ENCODE measurements at regions not wholly inside any gene's neighbourhood (a gene's known extent, or its start where the extent isn't known, plus 50 kb on each side); places are given as distances from the start of the nearest gene placed in this dataset.
"Not testable (repeated sequence)": the region's sequence is repeated elsewhere in the genome, so short reads cannot be mapped to it uniquely, and the experiment has no call there.

GRCh38 chr1:189644156-189644555, 833.5 kb downstream of the BRINP3 start:
- H3K4me3 ChIP-seq (ENCODE audit: low read length); H3K36me3 ChIP-seq (ENCODE audit: insufficient read depth, low read length); H3K27me3 ChIP-seq (ENCODE audit: insufficient read depth, low read depth, low read length); H3F3A ChIP-seq (ENCODE audit: insufficient read depth, low read length, poor library complexity, severe bottlenecking); H3K4me2 ChIP-seq (ENCODE audit: low read length); H2AFZ ChIP-seq (ENCODE audit: low read depth, low read length); H3K9ac ChIP-seq (ENCODE audit: low read length); H3K9me2 ChIP-seq (ENCODE audit: insufficient read depth, low read length); H3K27ac ChIP-seq (ENCODE audit: low read length); H3K79me2 ChIP-seq (replicated peaks; ENCODE audit: insufficient read depth, low read length); H3K9me3 ChIP-seq (ENCODE audit: low read length); H4K20me1 ChIP-seq (ENCODE audit: insufficient read depth): not testable (repeated sequence)

- TF ChIP-seq TAF1 (IDR thresholded peaks at IDR 0.05; ENCODE audit: low read depth) (no peak), REST (IDR thresholded peaks at IDR 0.05; ENCODE audit: borderline replicate concordance) (no peak), EP300 (conservative IDR thresholded peaks at IDR 0.05; ENCODE audit: poor library complexity, severe bottlenecking) (no peak), RAD21 (conservative IDR thresholded peaks at IDR 0.05) (no peak), SMC3 (conservative IDR thresholded peaks at IDR 0.05; ENCODE audit: poor library complexity) (no peak), POLR2AphosphoS5 (IDR thresholded peaks at IDR 0.05) (no peak), CTCF (IDR thresholded peaks at IDR 0.05; ENCODE audit: poor library complexity, severe bottlenecking) (no peak), MXI1 (conservative IDR thresholded peaks at IDR 0.05; ENCODE audit: poor library complexity, severe bottlenecking) (no peak), EZH2 (IDR thresholded peaks at IDR 0.05; ENCODE audit: borderline replicate concordance, insufficient read depth, low read length, poor library complexity, severe bottlenecking) (no peak)
- no peaks in the 10 kb centered on the region for H4K20me1 ChIP-seq (ENCODE audit: insufficient read depth)
Measured at GRCh38 chr1:189644970-189645369, 832.7 kb downstream of the BRINP3 start.

GRCh38 chr1:189646066-189646465, 831.6 kb downstream of the BRINP3 start:
- no peak overlapping the region for H3K27ac ChIP-seq (ENCODE audit: low read length)
- no peaks in the 10 kb centered on the region for H3K36me3 ChIP-seq (ENCODE audit: insufficient read depth, low read length)
- H3K4me3 ChIP-seq (ENCODE audit: low read length): no peak overlapping the region
- H3K79me2 ChIP-seq (replicated peaks; ENCODE audit: insufficient read depth, low read length): no peaks in the 10 kb centered on the region
- no peak overlapping the region for H3K9ac ChIP-seq (ENCODE audit: low read length)
- H3K4me2 ChIP-seq (ENCODE audit: low read length): no peak overlapping the region
- TF ChIP-seq EZH2 (IDR thresholded peaks at IDR 0.05; ENCODE audit: borderline replicate concordance, insufficient read depth, low read length, poor library complexity, severe bottlenecking) (no peak), SMC3 (conservative IDR thresholded peaks at IDR 0.05; ENCODE audit: poor library complexity) (no peak), POLR2AphosphoS5 (IDR thresholded peaks at IDR 0.05) (no peak), CTCF (IDR thresholded peaks at IDR 0.05; ENCODE audit: poor library complexity, severe bottlenecking) (no peak), EP300 (conservative IDR thresholded peaks at IDR 0.05; ENCODE audit: poor library complexity, severe bottlenecking) (no peak), MXI1 (conservative IDR thresholded peaks at IDR 0.05; ENCODE audit: poor library complexity, severe bottlenecking) (no peak), TAF1 (IDR thresholded peaks at IDR 0.05; ENCODE audit: low read depth) (no peak), REST (IDR thresholded peaks at IDR 0.05; ENCODE audit: borderline replicate concordance) (no peak), RAD21 (conservative IDR thresholded peaks at IDR 0.05) (no peak)
- no peaks in the 10 kb centered on the region for H3K9me2 ChIP-seq (ENCODE audit: insufficient read depth, low read length)
- no peak overlapping the region for H2AFZ ChIP-seq (ENCODE audit: low read depth, low read length)
- H3K9me3 ChIP-seq (ENCODE audit: low read length): no peaks in the 10 kb centered on the region
- H3K27me3 ChIP-seq (ENCODE audit: insufficient read depth, low read depth, low read length): no peaks in the 10 kb centered on the region
- H4K20me1 ChIP-seq (ENCODE audit: insufficient read depth): no peaks in the 10 kb centered on the region
- H3F3A ChIP-seq (ENCODE audit: insufficient read depth, low read length, poor library complexity, severe bottlenecking): no peaks in the 10 kb centered on the region

More at GRCh38 chr1:189644970-189645369, 832.7 kb downstream of the BRINP3 start:
- Histone ChIP-seq H3F3A (ENCODE audit: insufficient read depth, low read length, poor library complexity, severe bottlenecking) (no peaks in the 10 kb centered on the region), H3K79me2 (replicated peaks; ENCODE audit: insufficient read depth, low read length) (no peaks in the 10 kb centered on the region), H3K27me3 (ENCODE audit: insufficient read depth, low read depth, low read length) (no peaks in the 10 kb centered on the region), H3K9me3 (ENCODE audit: low read length) (no peaks in the 10 kb centered on the region), H3K4me3 (ENCODE audit: low read length) (no peak overlapping the region), H3K9ac (ENCODE audit: low read length) (no peak overlapping the region), H2AFZ (ENCODE audit: low read depth, low read length) (no peak overlapping the region), H3K36me3 (ENCODE audit: insufficient read depth, low read length) (no peaks in the 10 kb centered on the region), H3K9me2 (ENCODE audit: insufficient read depth, low read length) (no peaks in the 10 kb centered on the region), H3K27ac (ENCODE audit: low read length) (no peak overlapping the region), H3K4me2 (ENCODE audit: low read length) (no peak overlapping the region)
